SH-SY5Y (cell line): ENCODE measurements at regions not wholly inside any gene's neighbourhood (a gene's known extent, or its start where the extent isn't known, plus 50 kb on each side); places are given as distances from the start of the nearest gene placed in this dataset.

Experiments
- GATA2 ChIP-seq: IDR thresholded peaks from 2 replicates; pipeline ENCODE4 v1.6.1; 2011; ENCODE audit warnings: mild to moderate bottlenecking, low read depth, low read length
- GATA3 ChIP-seq: IDR thresholded peaks from 2 replicates; pipeline ENCODE4 v1.6.1; 2011; ENCODE audit warnings: low read depth, mild to moderate bottlenecking, low read length, moderate library complexity

DNA sequence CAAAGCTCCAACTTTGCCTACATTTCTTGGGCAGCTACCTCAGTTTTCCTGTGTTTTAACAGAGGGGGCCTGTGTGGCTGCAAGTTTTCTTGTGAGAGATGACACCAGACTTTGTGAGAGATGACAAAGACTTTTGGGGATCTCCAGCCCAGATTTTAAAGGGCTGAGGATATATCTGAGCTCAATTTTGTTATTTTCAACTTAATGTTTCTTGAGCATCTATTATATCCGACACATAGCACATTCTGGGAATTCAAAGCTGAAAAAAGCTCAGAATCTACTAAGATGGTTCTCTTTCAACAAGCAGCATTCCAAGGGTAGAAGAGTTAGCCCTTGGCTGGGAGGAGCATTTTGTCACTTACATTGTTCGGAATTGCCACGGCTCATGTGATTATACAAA lies 53.4 kb upstream of the PTGFRN start:
- no peak for TF ChIP-seq GATA2
- TF ChIP-seq GATA3: no peak

DNA sequence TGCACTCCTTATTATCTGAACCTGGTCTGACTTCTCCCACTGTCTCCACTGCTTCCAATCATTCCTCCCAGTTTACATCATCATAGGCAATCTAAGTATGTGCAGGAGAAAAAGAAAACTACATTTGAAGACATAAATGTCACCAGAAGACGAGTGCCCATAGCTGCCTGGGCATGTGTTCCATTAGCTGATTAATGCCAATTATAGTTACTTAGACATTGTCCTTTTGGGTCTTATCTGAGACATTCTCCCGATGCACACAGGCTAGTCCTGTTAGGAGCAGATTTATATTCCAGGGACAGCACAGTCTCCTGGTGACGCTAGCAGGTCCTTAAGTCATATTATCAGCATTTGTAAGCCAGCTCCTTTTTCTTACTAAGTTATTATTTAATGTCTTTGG lies 52.6 kb upstream of the PTGFRN start:
- TF ChIP-seq GATA2: no peak
- TF ChIP-seq GATA3: no peak
